NCI-H69 (cell line): ENCODE measurements at regions not wholly inside any gene's neighbourhood (a gene's known extent, or its start where the extent isn't known, plus 50 kb on each side); places are given as distances from the start of the nearest gene placed in this dataset.

Experiments
- DNase-seq: peaks from one replicate; lab custom pipeline; 2025; lab: John Stamatoyannopoulos, UW

DNA sequence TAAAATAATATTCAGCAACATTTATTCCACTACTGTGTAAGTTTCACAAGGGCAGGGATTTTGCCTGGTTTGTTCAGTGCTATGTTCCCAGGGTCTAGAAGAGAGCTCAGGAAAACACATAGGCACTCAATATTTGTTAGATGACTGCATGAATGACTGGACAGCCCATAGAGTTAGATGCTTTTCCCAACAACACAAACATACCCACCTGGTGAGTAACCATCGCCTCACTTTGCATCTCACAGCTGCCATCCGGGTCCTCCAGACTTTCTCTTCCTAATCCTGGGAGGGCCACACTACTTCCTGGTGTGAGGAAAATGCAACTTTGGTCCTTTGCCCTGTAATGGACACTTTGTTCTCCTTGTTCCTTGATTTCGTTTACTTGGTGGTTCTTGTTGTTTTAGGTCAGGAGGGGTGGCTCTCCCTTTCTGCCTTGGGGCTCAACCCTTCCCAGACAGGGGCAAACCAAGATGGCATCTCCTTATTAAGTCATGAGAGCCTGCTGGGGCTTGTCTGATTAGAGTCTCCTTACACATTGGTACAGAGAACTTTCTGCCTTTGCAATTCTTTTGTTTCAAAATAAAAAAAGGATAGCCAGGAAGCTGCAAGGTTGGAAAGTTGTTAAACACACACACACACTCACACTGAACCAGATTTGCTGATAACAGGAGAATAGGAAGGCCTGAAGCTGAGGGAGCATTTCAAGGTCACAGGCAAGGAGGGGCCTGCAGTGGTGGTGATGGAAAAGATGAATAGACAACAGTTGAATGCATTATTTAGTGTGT lies 190.6 kb downstream of the MID1IP1 start:
- DNase-seq: no peak

DNA sequence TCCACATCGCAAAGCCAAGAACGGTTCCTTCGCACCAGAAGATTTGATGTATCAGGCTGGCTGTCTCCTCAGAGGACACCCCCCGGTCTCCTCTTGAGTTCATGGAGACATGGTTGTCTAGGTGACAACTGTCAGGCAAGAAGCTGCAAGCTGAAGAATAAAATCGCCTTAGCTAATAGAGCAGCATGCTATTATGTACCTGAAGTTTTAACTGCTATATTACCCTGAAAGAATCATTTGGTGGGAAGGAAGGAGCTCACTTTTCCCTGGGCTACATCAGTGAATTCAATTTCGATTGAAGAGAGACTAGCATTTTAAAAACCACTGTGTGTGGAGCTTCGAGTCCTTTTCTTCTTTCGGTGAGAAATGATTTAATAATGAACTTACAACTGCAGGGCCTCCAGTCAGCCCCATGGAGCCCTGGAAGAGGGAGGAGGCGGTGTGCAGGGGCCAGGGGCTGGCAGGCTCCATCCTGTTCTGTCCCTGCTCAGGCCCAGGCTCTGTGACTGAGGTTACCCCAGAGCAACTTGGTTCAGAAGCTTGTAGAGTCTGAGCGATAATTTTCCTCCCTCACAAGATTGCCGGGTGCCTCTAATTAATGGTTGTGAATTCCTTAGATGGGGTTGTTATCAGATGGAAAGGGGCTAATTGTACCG lies 191.3 kb downstream of the MID1IP1 start:
- no peak for DNase-seq

DNA sequence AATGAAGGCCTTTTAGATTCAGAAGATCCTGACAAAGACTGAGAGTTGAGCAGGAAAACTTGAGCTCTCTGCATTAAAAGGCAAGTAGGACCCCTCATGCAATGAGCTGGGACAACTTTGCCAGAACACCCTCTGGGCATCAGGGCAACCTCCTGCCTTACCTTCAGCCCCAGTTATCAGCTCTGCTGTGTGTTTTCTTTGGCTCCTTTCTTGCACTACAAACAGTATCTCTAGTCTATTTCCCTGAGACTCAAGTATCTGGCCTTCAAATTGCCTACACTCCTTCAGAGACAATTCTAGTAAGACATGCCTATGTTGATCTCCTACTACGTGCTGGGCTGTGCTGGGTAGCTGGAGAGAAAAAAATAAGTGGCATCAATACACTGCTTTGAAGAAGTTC lies 192.2 kb downstream of the MID1IP1 start:
- no peak for DNase-seq

DNA sequence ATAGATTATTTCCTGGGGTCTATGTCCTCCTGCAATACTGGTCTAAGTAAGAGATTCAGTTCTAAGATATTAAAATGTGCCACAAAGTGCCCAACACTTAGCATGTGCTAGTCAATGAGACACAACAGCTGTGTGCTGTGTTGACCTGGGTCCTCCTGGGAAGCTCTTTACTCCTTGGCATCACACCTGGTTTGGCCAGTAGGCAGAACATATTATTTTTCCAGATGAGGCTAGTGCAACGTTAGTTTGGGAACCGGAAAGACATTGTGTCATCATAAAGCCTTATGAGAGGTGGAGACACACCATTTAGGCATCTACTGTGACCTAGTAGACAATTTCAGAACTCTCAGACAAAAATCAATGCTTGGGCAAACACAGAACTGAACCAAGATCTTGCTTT lies 197.8 kb downstream of the MID1IP1 start:
- peak; percentile 16 for DNase-seq

DNA sequence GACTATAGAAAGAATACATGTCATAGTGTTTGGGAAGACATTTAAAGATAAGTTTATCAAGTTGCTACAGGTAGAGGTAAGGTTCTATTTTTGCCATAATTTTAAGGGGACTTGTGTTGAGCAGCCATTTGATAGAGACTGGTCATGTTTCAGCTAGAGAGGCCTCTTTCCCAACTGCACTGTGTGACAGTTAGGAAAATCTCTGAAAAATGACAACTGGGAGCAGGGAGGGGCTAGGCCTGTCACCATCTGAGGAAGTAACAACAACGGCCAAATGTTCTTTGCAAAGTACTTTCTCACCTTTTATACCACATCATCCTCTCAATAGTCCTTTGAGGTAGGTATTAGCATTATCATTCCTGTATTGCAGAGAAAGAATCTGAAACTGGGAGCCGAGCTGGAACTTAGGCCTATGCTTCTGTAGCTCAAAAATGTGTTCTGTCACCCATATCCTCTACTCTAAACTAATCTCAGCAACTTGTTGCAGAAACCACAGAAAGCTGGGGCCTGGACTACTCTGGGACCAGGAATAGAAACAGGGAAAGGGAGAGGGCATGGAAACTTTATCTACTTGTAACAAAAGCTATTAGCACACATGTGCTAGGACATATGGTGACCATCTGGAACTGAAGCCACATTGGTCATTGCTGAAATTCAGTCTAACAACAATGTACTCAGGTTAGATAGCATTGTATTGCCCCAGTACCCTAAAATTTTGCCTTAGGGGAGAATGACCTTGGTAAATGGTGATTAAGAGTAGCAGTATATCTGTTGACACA lies 198.9 kb downstream of the MID1IP1 start:
- DNase-seq: peak; percentile 96

DNA sequence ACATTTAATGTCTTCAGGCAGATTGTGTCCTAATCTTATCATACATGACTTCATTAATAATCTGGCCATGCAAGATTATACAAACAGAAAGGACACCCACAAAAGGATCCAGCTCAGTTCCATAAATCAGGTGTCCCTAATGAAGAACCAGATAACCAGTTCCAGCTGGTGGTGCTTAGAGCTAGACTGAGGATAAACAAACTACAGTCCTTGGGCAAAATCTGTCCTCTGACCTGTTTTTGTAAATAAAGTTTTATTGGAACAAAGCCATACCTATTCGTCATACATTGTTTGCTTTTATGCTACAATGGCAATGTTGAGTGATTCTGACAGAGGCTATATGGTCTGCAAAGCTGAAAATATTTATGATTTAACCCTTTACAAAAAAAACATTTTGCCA lies 199.5 kb downstream of the MID1IP1 start:
- peak; percentile 96 for DNase-seq

DNA sequence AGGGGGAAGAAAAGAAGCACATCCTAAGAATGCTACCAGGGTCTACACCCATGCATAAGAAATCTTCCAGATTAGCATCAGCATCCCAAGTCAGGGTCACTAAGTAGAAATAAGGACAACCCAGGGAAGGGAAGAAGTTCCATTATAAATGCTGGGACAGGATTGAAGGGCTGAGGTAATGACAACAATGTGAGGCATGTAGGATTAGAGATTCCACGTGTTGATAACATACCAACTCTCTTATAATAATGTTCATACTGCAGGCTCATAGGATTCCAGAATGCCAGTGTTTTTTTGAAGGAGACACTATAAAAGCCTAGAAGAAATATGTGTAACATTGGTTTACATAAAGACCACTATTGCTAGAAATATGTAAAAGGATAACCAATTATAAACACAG lies 201.2 kb downstream of the MID1IP1 start:
- DNase-seq: no peak

DNA sequence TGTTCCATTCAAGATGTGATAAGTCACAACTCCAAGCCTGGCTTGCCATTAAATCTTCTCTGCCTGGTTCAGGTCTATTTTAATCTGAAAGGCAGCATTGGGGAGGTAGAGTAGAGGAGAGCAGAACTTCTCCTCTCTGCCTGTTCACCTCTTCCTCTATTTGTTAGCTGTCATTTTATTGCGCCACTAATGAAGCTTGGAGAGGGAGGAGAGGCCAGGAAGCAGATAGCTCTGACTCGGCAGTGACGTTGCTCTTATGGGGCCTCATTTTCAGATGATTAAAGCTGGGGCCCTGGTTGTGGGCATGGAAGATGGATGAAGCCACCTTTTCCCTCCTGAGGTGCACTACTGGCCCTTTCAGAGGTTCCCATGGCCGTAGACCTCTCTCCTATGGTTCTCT lies 207.3 kb downstream of the MID1IP1 start:
- no peak for DNase-seq

DNA sequence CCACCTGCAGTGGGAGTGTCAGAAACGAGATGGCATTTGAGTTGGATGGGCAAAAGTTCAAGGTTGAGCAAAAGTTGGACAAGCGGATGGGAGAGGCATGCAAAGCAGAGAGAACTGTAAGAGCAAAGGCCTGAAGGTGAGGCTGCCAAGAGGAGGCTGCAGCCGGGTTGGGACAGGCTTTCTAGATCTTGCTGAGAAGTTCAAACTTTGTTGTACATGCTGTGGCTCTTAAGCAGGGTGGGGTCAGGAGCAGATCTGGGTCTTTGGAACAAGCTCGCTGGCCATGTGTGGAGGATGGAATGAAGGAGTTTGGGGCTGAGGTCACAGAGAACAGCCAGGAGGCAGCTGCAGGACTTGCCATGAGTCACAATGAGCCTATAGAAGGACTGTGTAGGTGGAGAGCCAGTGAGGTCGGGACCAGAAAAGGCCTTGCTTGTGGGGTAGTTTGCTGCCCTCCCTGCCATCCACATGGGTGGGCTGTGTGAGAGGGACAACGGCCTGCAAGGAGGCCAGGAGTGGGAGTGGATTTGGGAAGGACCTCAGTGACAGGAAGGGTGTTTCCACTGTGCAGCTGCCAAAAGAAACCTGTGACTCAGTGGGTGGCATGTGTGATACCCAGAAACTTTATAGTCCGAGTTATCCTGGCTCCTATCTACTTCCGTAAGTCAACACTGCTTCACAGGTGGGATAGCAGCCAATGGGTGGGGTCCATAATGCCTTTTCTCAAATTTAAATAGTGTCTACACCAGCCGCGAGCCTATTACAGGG lies 210.4 kb downstream of the MID1IP1 start:
- DNase-seq: no peak

DNA sequence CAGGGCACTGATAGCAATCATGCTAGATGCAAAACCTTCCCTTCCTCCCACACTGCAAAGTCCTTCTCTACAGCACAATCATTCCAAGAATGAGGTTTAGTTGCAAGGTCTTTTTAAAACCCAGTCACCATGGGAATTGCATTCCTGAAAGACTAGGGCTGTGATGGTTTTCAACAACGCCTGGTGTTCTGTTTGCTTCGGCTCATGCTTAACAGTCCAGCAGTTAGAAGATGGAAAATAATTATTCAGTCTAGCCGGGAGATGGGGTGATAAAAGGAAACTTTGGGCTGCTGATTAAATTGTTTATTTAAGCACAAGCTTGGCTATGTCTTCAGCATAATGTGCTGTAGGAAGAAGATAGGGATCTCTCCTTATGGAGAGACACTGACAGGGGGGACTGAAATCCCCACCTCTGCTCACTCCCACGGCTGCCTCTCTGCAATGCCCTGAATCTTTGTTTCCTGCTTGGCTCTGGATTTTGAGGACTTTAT lies 211.4 kb downstream of the MID1IP1 start:
- DNase-seq: no peak

DNA sequence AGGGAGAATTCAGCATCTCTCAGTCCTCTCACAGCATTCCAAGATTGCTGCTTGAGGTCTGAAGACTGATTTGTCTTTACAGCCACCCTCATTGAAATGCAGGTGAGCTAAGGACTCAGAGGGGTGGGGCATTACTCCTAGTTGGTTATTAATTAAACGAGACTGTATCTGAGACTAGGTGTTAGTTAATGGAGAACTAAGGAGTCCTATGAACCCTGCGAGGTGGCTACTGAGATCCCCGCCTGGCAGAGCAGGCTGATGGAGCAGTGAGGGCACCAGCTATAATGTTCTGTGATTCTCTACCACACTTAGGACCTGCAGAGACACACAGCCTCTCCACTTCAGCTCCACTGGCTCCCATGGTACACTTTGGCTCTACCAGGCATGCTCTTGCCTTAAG lies 215.3 kb downstream of the MID1IP1 start:
- no peak for DNase-seq

DNA sequence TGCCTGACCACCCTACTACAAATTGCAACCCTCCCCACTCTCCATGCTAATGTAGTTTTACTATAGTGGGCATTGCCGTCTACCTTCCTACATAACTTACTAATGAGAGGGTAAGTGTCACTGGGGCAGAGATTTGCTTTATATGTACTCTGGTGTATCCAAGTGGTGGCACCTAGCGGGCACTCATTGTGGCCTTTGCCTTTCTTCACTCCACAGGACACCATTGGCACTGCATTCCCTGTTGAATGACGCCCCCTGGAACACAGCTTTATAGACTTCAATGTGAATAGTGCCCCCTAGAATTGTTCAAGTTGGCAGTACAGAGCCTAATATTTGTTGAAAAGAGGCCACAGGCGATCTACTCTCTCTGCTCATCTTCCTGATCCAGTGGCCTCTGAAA lies 215.8 kb downstream of the MID1IP1 start:
- DNase-seq: no peak

DNA sequence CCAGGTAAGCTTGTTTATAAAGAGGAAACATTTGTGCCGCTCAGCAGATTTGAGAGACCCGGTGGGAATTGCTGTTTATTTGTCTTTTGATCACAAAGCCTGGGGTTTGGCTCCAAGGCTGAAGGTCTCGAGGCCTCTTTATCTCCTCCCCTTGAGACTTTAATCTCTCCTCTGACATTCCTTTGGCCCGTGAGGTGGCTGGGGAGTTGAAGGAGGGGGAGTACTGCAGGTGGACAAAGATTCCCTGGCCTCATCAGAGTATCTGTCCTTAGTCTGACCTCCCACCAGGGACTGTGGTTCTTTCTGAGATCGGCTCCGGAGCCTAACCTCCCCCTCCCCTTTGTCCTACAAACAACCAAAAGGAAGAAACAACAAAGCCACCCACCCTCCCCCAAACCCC lies 216.5 kb downstream of the MID1IP1 start:
- DNase-seq: no peak

DNA sequence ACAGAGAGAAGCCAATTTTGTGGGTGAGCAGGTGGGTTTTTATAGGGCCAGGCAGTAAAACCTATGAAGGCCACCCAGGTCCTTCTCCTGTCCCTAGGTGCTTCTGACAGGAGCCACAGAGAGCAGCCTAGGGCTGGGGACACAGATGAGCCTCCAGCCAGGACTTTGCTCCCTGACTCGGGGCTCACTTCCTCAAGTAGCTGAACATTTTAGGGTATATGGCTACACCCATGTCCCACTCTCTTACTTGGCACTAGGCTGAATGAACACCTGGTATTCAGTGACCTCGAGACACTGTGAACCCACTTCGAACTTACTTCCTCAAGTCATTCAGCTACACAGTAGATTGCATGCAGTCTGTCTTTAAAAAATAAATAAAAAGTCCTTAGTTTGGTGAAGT lies 217.3 kb downstream of the MID1IP1 start:
- peak; percentile 37 for DNase-seq

DNA sequence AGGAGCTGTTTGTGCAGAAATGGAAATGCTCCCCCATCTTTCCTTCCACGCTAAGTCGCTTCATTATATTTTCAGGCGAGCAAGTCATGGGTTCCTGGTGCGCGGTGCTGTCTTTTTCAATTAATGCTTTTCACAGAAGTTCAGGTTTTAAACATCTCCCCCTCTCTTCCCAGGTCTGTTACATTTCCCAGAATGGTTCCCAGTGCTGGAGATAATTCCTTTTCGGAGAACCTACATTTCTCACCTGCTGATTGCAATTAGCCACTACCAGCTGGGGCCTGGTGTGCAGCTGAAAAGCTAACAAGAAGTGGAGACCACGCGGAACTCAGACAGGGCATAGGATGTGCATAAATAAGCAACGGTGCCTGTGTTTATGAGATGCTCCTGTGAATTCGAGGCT lies 217.8 kb downstream of the MID1IP1 start:
- DNase-seq: peak; percentile 83

DNA sequence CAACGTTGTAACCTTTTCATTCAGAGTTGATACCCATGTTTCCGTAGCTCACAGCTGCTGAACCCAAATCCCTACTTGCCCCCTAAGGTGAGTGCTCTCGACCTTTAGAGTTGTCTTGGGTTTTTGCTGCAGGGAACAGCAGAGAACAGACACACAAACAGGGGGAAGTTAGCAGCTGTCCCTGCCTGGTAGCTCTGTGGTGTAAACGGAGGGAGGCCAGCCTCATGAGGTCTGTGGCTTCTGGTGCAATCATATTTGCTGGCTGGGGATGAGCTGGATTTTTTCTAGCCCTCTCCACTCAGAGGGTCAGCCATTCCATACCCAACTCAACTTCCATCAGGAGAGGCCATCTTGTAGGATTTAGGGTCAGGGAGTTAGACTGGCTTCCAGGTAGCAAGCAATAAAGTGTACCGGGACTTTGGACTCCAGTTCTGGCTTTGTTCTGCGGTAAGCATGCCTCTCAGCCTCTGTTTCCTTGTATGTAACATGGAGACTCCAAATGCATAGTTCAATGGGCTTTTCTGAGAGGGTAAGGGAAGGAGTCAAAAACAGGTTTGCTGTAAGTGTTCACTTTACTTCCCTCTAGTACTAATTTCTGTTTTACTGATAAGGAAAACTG lies 218.9 kb downstream of the MID1IP1 start:
- DNase-seq: no peak

DNA sequence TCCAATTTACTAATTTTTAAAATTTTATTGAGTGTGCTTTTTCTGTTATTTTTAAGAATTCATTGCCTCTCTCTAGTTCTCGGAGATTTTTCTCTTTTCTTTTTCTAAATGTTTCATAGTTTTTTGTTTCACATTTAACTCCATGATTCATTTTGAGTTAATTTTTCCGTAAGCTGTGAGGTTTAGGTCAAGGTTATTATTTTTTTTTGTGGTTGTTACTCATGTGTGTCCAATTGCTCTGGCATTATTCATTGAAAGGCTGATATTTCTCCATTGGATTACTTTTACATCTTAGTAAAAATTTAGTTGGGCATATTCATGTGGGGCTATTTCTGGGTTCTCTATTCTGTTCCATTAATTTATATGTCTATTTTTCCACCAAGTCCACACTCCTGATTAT lies 220.8 kb downstream of the MID1IP1 start:
- no peak for DNase-seq

DNA sequence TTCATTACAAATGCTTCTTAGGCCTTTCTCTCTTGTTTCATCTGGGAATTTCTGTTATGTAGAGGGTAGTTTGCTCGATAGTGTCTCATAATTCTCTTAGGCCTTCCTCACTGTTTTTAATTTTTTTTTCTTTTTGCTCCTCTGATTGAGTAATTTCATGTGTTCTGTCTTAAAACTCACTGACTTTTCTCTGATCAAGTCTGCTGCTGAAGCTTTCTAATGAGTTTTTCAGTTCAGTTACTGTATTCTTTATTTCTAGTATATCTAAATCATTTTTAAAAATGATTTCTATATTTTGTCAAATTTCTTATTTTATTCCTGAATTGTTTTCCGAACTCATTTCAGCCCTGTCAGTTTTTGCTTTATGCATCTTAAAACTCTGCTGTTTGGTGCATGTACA lies 228.0 kb downstream of the MID1IP1 start:
- no peak for DNase-seq

DNA sequence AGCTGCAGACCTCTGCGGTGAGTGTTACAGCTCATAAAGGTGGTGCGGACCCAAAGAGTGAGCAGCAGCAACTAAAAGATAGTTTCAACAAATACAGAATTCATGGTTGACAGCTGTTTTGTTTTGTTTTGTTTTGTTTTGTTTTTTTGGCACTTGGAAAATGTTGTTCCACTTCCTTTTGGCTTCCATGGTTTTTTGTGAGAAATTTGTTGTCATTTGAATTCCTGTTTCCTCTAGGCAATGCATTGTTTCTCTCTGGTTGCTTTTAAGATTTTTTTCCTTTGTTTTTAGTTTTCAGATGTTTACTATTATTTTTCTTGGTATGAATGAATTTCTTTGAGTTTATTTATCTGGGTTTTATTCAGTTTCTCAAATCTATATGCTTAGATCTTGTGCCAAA lies 229.4 kb downstream of the MID1IP1 start:
- DNase-seq: no peak

DNA sequence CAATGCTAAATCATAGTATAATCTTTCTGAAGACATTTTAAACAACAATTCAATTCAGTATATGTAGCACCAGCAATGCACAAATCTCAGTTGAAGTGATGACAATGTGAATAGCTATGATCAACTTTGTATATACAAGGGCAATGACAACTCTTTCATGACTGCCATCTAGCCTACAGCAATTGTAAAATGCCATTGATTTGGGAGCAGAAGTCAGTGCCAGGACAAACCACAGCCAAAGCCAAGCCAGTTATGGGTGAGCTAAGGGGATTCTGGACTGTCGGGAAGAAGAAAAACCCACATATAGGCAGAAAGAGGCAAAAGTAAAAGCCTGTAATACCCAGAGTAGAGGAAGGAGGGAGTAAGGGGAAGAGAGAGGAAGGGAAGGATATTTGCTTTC lies 238.6 kb downstream of the MID1IP1 start:
- no peak for DNase-seq

DNA sequence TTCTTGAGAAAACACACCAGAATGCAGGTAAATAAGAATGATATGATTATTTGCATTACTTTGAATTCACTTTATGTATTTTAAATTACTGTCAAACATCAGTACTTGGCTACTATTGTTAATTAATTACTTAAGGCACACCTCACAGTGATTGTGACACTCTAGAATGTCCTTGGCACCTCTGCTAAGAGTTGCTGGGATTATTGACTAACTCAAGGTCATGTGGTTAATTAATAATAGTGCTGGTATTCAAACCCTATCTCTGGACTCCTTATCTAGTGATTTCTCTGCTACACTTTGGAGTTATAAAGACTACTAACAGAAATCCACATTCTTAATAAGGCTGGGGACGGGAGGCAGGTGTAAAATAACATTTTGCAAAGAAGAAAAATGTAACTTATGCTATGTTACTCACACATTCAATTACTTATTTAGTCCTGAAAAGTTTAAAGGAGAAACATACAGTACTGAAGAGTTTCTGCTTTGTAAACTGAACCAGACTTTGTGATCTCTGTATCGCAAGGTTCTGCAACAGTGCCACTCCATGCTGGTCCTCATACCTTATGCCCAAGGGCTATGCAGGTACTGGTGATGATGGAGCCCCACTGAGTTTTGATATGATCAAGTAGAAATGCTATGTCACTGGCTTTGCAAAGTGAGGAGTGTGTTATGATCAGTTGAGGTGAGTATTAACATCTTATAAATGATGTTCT lies 242.7 kb downstream of the MID1IP1 start:
- DNase-seq: no peak
